Ovary (tissue), 7 donors: ENCODE measurements at regions not wholly inside any gene's neighbourhood (a gene's known extent, or its start where the extent isn't known, plus 50 kb on each side); places are given as distances from the start of the nearest gene placed in this dataset.

ENCODE experiments used
- DNase-seq, 5 donors: peaks; one replicate each; pipeline ENCODE4 v3.0.0-alpha.2; 2019 to 2020
- H3K27ac ChIP-seq, 2 donors: fragments of 200-600 bp; one replicate each; pipeline versions ENCODE4 v1.5.1 to v1.8.0; 2019 to 2022
- H3K27me3 ChIP-seq: fragments of 200-600 bp; one replicate; pipeline ENCODE4 v1.8.0; 2022
- H3K36me3 ChIP-seq: fragments of 200-600 bp; sonication (generic); one replicate; pipeline ENCODE4 v1.5.1; 2019
- H3K4me1 ChIP-seq: one replicate; pipeline ENCODE4 v1.8.1; 2013; ENCODE audit warnings: mild to moderate bottlenecking, moderate library complexity; ENCODE audit not compliant: insufficient read depth
- H3K4me3 ChIP-seq: fragments of 200-600 bp; sonication (generic); one replicate; pipeline ENCODE4 v1.5.1; 2017
- H3K9me3 ChIP-seq, 2 donors: fragments of 200-600 bp in 1 of 2; sonication (generic) in 1 of 2; one replicate each; pipeline versions ENCODE4 v1.5.1 to v1.8.1; 2013 to 2019; ENCODE audit warnings: mild to moderate bottlenecking in 1 of 2, moderate library complexity in 1 of 2
- CTCF ChIP-seq, 3 donors: fragments of 450-650 bp in 2 of 3; fragments of 200-600 bp in 1 of 3; IDR thresholded peaks; one replicate each; pipeline versions ENCODE4 v1.5.1 to v1.8.0; 2016 to 2022; ENCODE audit warnings: antibody characterized with exemption in 3 of 3, mild to moderate bottlenecking in 1 of 3
- EP300 ChIP-seq: sonication (generic); formaldehyde crosslinking; IDR thresholded peaks from one replicate; pipeline ENCODE4 v1.6.1; 2017; ENCODE audit warnings: antibody characterized with exemption
- POLR2A ChIP-seq: fragments of 450-650 bp; IDR thresholded peaks from one replicate; pipeline ENCODE4 v1.6.1; 2017; ENCODE audit warnings: antibody characterized with exemption, mild to moderate bottlenecking, moderate library complexity
- WGBS, 3 donors: extraction: QIAGEN DNeasy Blood & Tissue Kit in 1 of 3; methylation state at CpG; one replicate each; pipeline versions ENCODE4 v1.1.5 to v1.1.7; 2013 to 2017; 5-methylcytosine and 5-hydroxymethylcytosine counted together
- intact Hi-C, 4 donors: fragments of 100-400 bp; cut with DNase I; formaldehyde crosslinking; loops; one replicate each; pipeline versions ENCODE4 v1.11.0 to v1.15.1; 2022 to 2023
- donor health status: DM: no; HTN: no; CAD: no; lungs with moderate emphysema.
- donor health status: DM: no; HTN: no; CAD: no.
- donor health status: Bipolar disorder and iron deficiency.
- donor health status: DM: no; HTN: no; CAD: no.
- donor health status: DM: yes; HTN: yes; CAD: no.

GRCh38 chr12:116391501-116391900 is 114.0 kb upstream of the MED13L start:
- intact Hi-C loops = no loop called here
- Histone ChIP-seq H3K4me1 (no peaks in the 10 kb centered on the region), H3K4me3 (no peak overlapping the region), H3K9me3 (no peaks in the 10 kb centered on the region), H3K36me3 (no peaks in the 10 kb centered on the region), H3K27me3 (no peaks in the 10 kb centered on the region), H3K27ac (no peak overlapping the region)
- no peak for TF ChIP-seq EP300
- no peak for TF ChIP-seq CTCF (IDR thresholded peaks at IDR 0.05)
- no peak for TF ChIP-seq POLR2A
- no peak for DNase-seq
- 86 to 94% (median 89%) methylated on average over 3 of the region's 3 CpGs for WGBS, 3 donors

DNA sequence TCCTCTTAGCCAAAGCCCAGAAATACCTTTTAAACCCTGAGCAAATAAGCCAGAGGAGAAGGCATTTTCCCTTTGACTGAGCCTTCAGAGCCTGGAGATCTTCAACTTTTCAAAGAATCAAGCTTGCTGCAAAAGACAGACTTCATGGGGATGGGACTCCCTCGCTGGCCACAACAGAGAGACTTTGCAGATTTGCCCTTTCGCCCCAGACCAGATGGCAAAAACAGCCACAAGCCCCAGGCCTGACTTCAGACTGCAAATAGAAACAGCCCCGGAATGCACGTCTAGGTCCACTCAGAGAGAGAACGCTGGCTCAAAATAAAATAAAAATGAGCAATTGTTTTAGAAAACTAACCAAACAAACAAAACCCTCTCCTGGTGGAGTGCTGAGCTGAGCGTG is 114.6 kb upstream of the MED13L start:
- Histone ChIP-seq H3K27ac (no peak overlapping the region), H3K4me3 (no peak overlapping the region), H3K4me1 (no peaks in the 10 kb centered on the region), H3K27me3 (no peaks in the 10 kb centered on the region), H3K9me3 (no peaks in the 10 kb centered on the region), H3K36me3 (no peaks in the 10 kb centered on the region)
- intact Hi-C loops = no loop called here
- no peak for TF ChIP-seq CTCF (IDR thresholded peaks at IDR 0.05)
- no peak for TF ChIP-seq POLR2A
- TF ChIP-seq EP300 = no peak
- 13 to 41% (median 15%) methylated on average over 6 of the region's 6 CpGs for WGBS, 3 donors
- DNase-seq = no peak

GRCh38 chr12:116393255-116393654 is 115.8 kb upstream of the MED13L start:
- 64 to 76% (median 75%) methylated on average over 10 of the region's 10 CpGs for WGBS, 3 donors

DNA sequence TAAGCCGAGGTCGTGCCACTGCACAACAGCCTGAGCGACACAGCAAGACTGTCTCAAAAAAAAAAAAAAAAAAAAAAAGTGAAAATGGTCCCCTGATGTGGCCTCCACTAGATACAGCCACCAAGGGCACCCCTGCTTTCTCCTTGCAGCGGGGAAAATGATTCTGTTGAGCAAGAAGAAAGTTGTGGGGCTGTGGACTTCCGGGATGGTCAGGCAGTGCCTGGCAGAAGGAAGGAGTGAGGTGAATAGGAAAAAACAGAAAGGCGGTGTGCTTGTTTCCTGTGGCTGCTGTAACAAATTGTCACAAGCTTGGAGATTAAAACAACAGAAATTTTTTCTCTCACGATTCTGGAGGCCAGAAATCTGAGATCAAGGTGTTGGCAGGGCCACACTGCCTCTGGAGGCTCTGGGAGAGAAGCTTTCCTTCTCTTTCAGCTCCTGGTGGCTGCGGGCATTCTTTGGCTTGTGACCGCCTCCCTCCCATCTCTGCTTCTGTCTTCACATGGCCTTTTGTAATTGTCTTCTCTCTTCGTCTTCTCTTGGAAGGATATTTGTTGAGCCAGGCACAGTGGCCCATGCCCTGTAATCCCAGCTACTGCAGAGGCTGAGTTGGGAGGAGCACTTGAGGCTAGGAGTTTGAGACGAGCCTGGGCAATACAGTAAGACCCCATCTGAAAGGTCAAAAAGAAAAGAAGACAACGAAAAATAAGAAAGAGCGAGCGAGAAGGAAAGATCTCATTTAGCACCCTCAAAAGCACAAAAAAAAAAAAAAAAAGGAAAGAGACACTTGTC is 116.6 kb upstream of the MED13L start:
- Histone ChIP-seq H3K27ac (no peak overlapping the region), H3K27me3 (no peaks in the 10 kb centered on the region), H3K4me3 (no peak overlapping the region), H3K9me3 (no peaks in the 10 kb centered on the region), H3K36me3 (no peaks in the 10 kb centered on the region), H3K4me1 (no peaks in the 10 kb centered on the region)
- 85 to 94% (median 94%) methylated on average over 14 of the region's 14 CpGs for WGBS, 3 donors
- no peak for TF ChIP-seq EP300
- TF ChIP-seq CTCF (IDR thresholded peaks at IDR 0.05) = no peak
- TF ChIP-seq POLR2A = no peak
- intact Hi-C loops = no loop called here
- no peak for DNase-seq

More at GRCh38 chr12:116393255-116393654, 115.8 kb upstream of the MED13L start:
- H3K27me3 ChIP-seq = no peaks in the 10 kb centered on the region
- H3K9me3 ChIP-seq = no peaks in the 10 kb centered on the region
- intact Hi-C loops = no loop called here
- no peaks in the 10 kb centered on the region for H3K4me1 ChIP-seq
- no peak overlapping the region for H3K27ac ChIP-seq
- H3K36me3 ChIP-seq = no peaks in the 10 kb centered on the region
- DNase-seq = no peak
- no peak overlapping the region for H3K4me3 ChIP-seq
- TF ChIP-seq POLR2A = no peak
- TF ChIP-seq EP300 = no peak
- TF ChIP-seq CTCF (IDR thresholded peaks at IDR 0.05) = no peak
